HCT116 (cell line): ENCODE measurements at regions not wholly inside any gene's neighbourhood (a gene's known extent, or its start where the extent isn't known, plus 50 kb on each side); places are given as distances from the start of the nearest gene placed in this dataset.

Experiments
- ATAC-seq: fragments of 200-7000 bp; cut with Tn5 transposase; 2 replicates; pipeline ENCODE4 v1.9.1; 2020; ENCODE audit warnings: mild to moderate bottlenecking, moderate library complexity
- BruUV-seq: library from RNA; stranded (reverse); fragments of 400-500 nt; replicated peaks from 2 replicates; lab custom pipeline; 2021; lab: Mats Ljungman, UMichigan
- CTCF ChIA-PET: fragments of 300-600 bp; sonication (Branson Sonifier 250); formaldehyde crosslinking; loops from one replicate; lab custom pipeline; 2021; ENCODE audit warnings: antibody characterized with exemption; lab: Charles Lee
- POLR2A ChIA-PET: fragments of 300-600, 350-600 bp; sonication (Branson Sonifier 250); formaldehyde crosslinking; loops from one replicate; lab custom pipeline; 2021; ENCODE audit warnings: antibody characterized with exemption; lab: Charles Lee
- RAD21 ChIA-PET, 2 experiments: fragments of 300-600 bp; sonication (Branson Sonifier 250); formaldehyde crosslinking; loops; one replicate each; lab custom pipeline; 2023; ENCODE audit warnings: low total read pairs in 2 of 2; ENCODE audit not compliant: uncharacterized antibody in 2 of 2, unreplicated experiment in 2 of 2, low non-redundant PET in 1 of 2; lab: Charles Lee
- DNase-seq: peaks from one replicate; pipeline ENCODE4 v3.0.0-alpha.2; 2010; ENCODE audit warnings: low read depth, low spot score
- H2AFZ ChIP-seq: fragments of 200-600 bp; shearing (Covaris generic), sonication (generic); 2 replicates; pipeline ENCODE4 v1.6.1; 2017; ENCODE audit warnings: low read depth, mixed run types, mixed read lengths, antibody characterized with exemption, low read length; ENCODE audit not compliant: poor library complexity, severe bottlenecking
- H3K27ac ChIP-seq: 2 replicates; pipeline ENCODE4 v1.5.1; 2012; ENCODE audit warnings: low read depth, low read length
- H3K27me3 ChIP-seq: fragments of 200-600 bp; sonication (generic); 2 replicates; pipeline ENCODE4 v1.6.1; 2016; ENCODE audit warnings: mixed run types, low read length, mixed read lengths; ENCODE audit not compliant: insufficient read depth
- H3K36me3 ChIP-seq, 2 experiments: fragments of 200-500 bp in 1 of 2; fragments of 200-600 bp in 1 of 2; sonication (Bioruptor generic) in 1 of 2; sonication (generic) in 1 of 2; 2 replicates each; pipeline versions ENCODE4 v1.5.1 to v1.6.1; 2014 to 2016; ENCODE audit warnings: low read length in 2 of 2, inconsistent platforms in 1 of 2, mixed read lengths in 1 of 2, mixed run types in 1 of 2; ENCODE audit not compliant: insufficient read depth in 2 of 2, control insufficient read depth in 1 of 2
- H3K4me1 ChIP-seq, 2 experiments: fragments of 200-600 bp in 1 of 2; sonication (generic) in 1 of 2; 2 replicates each; pipeline versions ENCODE4 v1.5.1 to v1.6.1; 2012 to 2017; ENCODE audit warnings: low read length in 2 of 2, inconsistent platforms in 1 of 2, mild to moderate bottlenecking in 1 of 2, mixed read lengths in 1 of 2, mixed run types in 1 of 2, moderate library complexity in 1 of 2; ENCODE audit not compliant: insufficient read depth in 2 of 2, control insufficient read depth in 1 of 2
- H3K4me2 ChIP-seq: fragments of 200-600 bp; sonication (generic); 2 replicates; pipeline ENCODE4 v1.6.1; 2017; ENCODE audit warnings: mixed run types, low read length, mixed read lengths
- H3K4me3 ChIP-seq, 2 experiments: fragments of 200-600 bp in 1 of 2; sonication (generic) in 1 of 2; replicated peaks in 1 of 2; 2 replicates each; pipeline ENCODE4 v1.5.1; 2011 to 2016; ENCODE audit warnings: low read length in 2 of 2, control low read depth in 1 of 2, low read depth in 1 of 2, mild to moderate bottlenecking in 1 of 2, mixed read lengths in 1 of 2, mixed run types in 1 of 2
- H3K79me2 ChIP-seq: fragments of 200-600 bp; sonication (generic); 2 replicates; pipeline ENCODE4 v1.6.1; 2017; ENCODE audit warnings: mild to moderate bottlenecking, mixed run types, low read length, moderate library complexity, mixed read lengths; ENCODE audit not compliant: insufficient read depth
- H3K9ac ChIP-seq: fragments of 200-600 bp; sonication (generic); 2 replicates; pipeline ENCODE4 v1.6.1; 2016; ENCODE audit warnings: low read length, mixed read lengths
- H3K9me2 ChIP-seq: fragments of 200-600 bp; sonication (generic), shearing (Covaris generic); 2 replicates; pipeline ENCODE4 v1.6.1; 2017; ENCODE audit warnings: mixed run types, mild to moderate bottlenecking, moderate library complexity; ENCODE audit not compliant: insufficient read depth
- H3K9me3 ChIP-seq, 2 experiments: fragments of 200-500 bp in 1 of 2; fragments of 200-600 bp in 1 of 2; sonication (Bioruptor generic) in 1 of 2; sonication (generic) in 1 of 2; 2 replicates each; pipeline ENCODE4 v1.6.1; 2014 to 2017; ENCODE audit warnings: low read length in 2 of 2, mixed read lengths in 2 of 2, inconsistent platforms in 1 of 2, low read depth in 1 of 2, mild to moderate bottlenecking in 1 of 2, mixed run types in 1 of 2, moderate library complexity in 1 of 2; ENCODE audit not compliant: control insufficient read depth in 1 of 2, insufficient read depth in 1 of 2
- H4K20me1 ChIP-seq: fragments of 200-600 bp; sonication (generic), shearing (Covaris generic); 2 replicates; pipeline ENCODE4 v1.6.1; 2017; ENCODE audit warnings: mixed run types, mild to moderate bottlenecking, moderate library complexity; ENCODE audit not compliant: insufficient read depth
- ATF3 ChIP-seq: IDR thresholded peaks from 2 replicates; pipeline ENCODE4 v1.6.1; 2012
- CBX3 ChIP-seq: IDR thresholded peaks from 2 replicates; pipeline ENCODE4 v1.6.1; 2012; ENCODE audit warnings: low read depth
- CEBPB ChIP-seq: IDR thresholded peaks from 2 replicates; pipeline ENCODE4 v1.6.1; 2012; ENCODE audit warnings: low read depth
- CTCF ChIP-seq, 3 experiments: fragments of 200-600 bp in 1 of 3; sonication (generic) in 1 of 3; IDR thresholded peaks in 2 of 3; conservative IDR thresholded peaks in 1 of 3; 2 replicates each; pipeline ENCODE4 v1.5.1; 2012 to 2017; ENCODE audit warnings: low read depth in 2 of 3, low read length in 2 of 3, antibody characterized with exemption in 1 of 3, borderline replicate concordance in 1 of 3, control low read depth in 1 of 3, mild to moderate bottlenecking in 1 of 3, mixed read lengths in 1 of 3, mixed run types in 1 of 3, moderate library complexity in 1 of 3; ENCODE audit not compliant: insufficient read depth in 1 of 3
- MAX ChIP-seq: IDR thresholded peaks from 2 replicates; pipeline ENCODE4 v1.6.1; 2012
- RAD21 ChIP-seq: IDR thresholded peaks from 2 replicates; pipeline ENCODE4 v1.6.1; 2012; ENCODE audit warnings: low read depth, mild to moderate bottlenecking
- REST ChIP-seq: IDR thresholded peaks from 2 replicates; pipeline ENCODE4 v1.6.1; 2012; ENCODE audit warnings: low read depth
- ZFX ChIP-seq: fragments of 450-650 bp; IDR thresholded peaks from 2 replicates; pipeline ENCODE4 v1.6.1; 2017
- ZNF274 ChIP-seq: fragments of 200-500 bp; sonication (Bioruptor generic); IDR thresholded peaks from 2 replicates; pipeline ENCODE4 v1.6.1; 2014; ENCODE audit warnings: mild to moderate bottlenecking, low read depth, low read length, inconsistent platforms
- intact Hi-C: fragments of 100-400 bp; cut with micrococcal nuclease; formaldehyde crosslinking; loops from 2 replicates; pipeline ENCODE4 v1.10.0; 2022

- no TSS peak for BruUV-seq
- ChIA-PET POLR2A (no interaction called here), CTCF (no interaction called here), RAD21 (no interaction called here)
- ATAC-seq (no peak), DNase-seq (no peak)
- Histone ChIP-seq H3K9me2 (no peaks in the 10 kb centered on the region), H3K9ac (no peak overlapping the region), H3K79me2 (no peaks in the 10 kb centered on the region), H3K27me3 (no peaks in the 10 kb centered on the region), H4K20me1 (no peaks in the 10 kb centered on the region), H2AFZ (no peak overlapping the region), H3K36me3 (no peaks in the 10 kb centered on the region), H3K9me3 (no peaks in the 10 kb centered on the region), H3K27ac (no peak overlapping the region), H3K4me2 (no peak overlapping the region), H3K4me1 (no peaks in the 10 kb centered on the region), H3K4me3 (no peak overlapping the region)
- intact Hi-C loops: no loop called here
- TF ChIP-seq CTCF (IDR thresholded peaks at IDR 0.05 in 2 of 3, conservative IDR thresholded peaks at IDR 0.05 in 1 of 3; ENCODE audit: borderline replicate concordance in 1 of 3, insufficient read depth in 1 of 3, low read depth in 2 of 3, low read length in 2 of 3) (no peak), ZNF274 (no peak), REST (no peak), CEBPB (no peak), CBX3 (no peak), ZFX (no peak), ATF3 (no peak), RAD21 (no peak), MAX (no peak)
Observed at GRCh38 chrX:826448-826847, 195.9 kb downstream of the SHOX start.
